ENCODE measurements at regions not wholly inside any gene's neighbourhood (a gene's known extent, or its start where the extent isn't known, plus 50 kb on each side); places are given as distances from the start of the nearest gene placed in this dataset.

DNA sequence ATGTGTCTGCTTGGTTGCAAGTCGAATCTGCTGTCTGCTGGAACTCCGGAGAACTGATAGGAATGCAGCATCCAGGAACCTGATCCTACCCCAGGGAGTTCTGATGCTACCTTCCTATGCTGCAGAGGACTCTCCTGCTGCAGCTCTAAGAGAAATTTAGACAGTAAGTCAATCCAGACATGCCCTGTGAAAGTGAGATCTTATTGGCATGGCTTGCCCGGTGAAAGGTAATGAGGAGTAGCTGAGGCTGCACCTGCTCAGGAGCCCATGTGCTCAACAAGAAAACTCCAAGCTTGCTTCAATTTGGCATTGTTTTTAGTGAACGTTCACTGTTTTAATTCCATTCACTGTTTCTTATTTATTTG is 217.3 kb upstream of the SERP2 start:
- Mint-ChIP-seq H3K27ac (no peak overlapping the region), H3K4me1 (peaks cover 16% of the 10 kb centered on the region), H3K4me3 (no peak overlapping the region), H3K27me3 (ENCODE audit: low read depth in 3 of 3) (peaks cover 1 to 8% (median 5%) of the 10 kb centered on the region in 3 donors), H3K9me3 (peaks cover 0 to 1% (median 0%) of the 10 kb centered on the region in 7 donors), H3K36me3 (no peaks in the 10 kb centered on the region)
- no peaks in the 10 kb centered on the region for H3K36me3 ChIP-seq (replicated peaks in 1 of 2; ENCODE audit: control insufficient read depth in 1 of 2, insufficient read depth in 2 of 2, low read length in 2 of 2)
- intact Hi-C loops (cut with micrococcal nuclease) = no loop called here
- H3K4me2 ChIP-seq (replicated peaks; ENCODE audit: extremely low read depth, low read length, poor library complexity, severe bottlenecking) = no peak overlapping the region
- no peak overlapping the region for H3K27ac ChIP-seq (ENCODE audit: low read depth in 1 of 2, low read length in 2 of 2)
- TF ChIP-seq, protein P1, sequence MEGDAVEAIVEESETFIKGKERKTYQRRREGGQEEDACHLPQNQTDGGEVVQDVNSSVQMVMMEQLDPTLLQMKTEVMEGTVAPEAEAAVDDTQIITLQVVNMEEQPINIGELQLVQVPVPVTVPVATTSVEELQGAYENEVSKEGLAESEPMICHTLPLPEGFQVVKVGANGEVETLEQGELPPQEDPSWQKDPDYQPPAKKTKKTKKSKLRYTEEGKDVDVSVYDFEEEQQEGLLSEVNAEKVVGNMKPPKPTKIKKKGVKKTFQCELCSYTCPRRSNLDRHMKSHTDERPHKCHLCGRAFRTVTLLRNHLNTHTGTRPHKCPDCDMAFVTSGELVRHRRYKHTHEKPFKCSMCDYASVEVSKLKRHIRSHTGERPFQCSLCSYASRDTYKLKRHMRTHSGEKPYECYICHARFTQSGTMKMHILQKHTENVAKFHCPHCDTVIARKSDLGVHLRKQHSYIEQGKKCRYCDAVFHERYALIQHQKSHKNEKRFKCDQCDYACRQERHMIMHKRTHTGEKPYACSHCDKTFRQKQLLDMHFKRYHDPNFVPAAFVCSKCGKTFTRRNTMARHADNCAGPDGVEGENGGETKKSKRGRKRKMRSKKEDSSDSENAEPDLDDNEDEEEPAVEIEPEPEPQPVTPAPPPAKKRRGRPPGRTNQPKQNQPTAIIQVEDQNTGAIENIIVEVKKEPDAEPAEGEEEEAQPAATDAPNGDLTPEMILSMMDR (IDR thresholded peaks at IDR 0.05) = no peak
- no peaks in the 10 kb centered on the region for H3K4me1 ChIP-seq (ENCODE audit: control insufficient read depth in 1 of 2, insufficient read depth in 2 of 2, low read length in 2 of 2)
- H3K79me2 ChIP-seq (ENCODE audit: insufficient read depth, low read length) = no peaks in the 10 kb centered on the region
- no peak for DNase-seq
- H4K20me1 ChIP-seq (ENCODE audit: insufficient read depth, low read length) = no peaks in the 10 kb centered on the region
- 95% methylated on average over 3 of the region's 4 CpGs for WGBS (ENCODE audit: insufficient coverage)
- no peak overlapping the region for H3K9ac ChIP-seq (ENCODE audit: insufficient read depth, low read length, poor library complexity, severe bottlenecking)
- no peaks in the 10 kb centered on the region for H3K9me3 ChIP-seq (replicated peaks in 1 of 2; ENCODE audit: control insufficient read depth in 1 of 2, insufficient read depth in 1 of 2, low read length in 2 of 2)
- H2AFZ ChIP-seq (ENCODE audit: insufficient read depth, low read depth, low read length, poor library complexity, severe bottlenecking) = no peak overlapping the region
- H3K27me3 ChIP-seq (ENCODE audit: control insufficient read depth in 2 of 2, insufficient read depth in 2 of 2, low read length in 2 of 2) = no peaks in the 10 kb centered on the region
- no peak overlapping the region for H3K4me3 ChIP-seq (replicated peaks in 1 of 3; ENCODE audit: low read depth in 2 of 3, low read length in 3 of 3)

DNA sequence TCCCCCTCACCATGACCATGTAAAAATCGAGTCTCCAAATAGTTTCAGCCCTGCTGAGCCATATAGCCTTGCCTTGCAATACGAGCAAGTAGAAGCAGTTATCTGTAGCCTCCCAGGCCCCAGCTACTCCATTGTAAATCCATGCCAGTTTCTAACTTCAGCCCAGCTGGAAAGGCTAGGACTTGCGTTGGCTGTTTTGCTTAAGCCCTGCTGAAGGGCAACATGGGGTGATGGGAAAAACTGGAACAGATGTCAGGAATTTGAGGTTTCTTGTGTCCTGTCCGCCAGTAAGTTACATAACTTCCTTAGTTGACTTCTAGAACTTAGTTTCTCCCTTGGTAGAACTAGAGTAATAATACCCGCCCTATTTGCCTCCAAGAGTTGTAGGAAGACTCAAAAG is 216.0 kb upstream of the SERP2 start:
- no peak overlapping the region for H3K4me3 Mint-ChIP-seq
- H3K4me3 ChIP-seq (replicated peaks in 1 of 3; ENCODE audit: low read depth in 2 of 3, low read length in 3 of 3) = no peak overlapping the region
- peaks cover 1 to 8% (median 5%) of the 10 kb centered on the region in 3 donors for H3K27me3 Mint-ChIP-seq (ENCODE audit: low read depth in 3 of 3)
- H3K9me3 ChIP-seq (replicated peaks in 1 of 2; ENCODE audit: control insufficient read depth in 1 of 2, insufficient read depth in 1 of 2, low read length in 2 of 2) = no peaks in the 10 kb centered on the region
- TF ChIP-seq, protein P1 (IDR thresholded peaks at IDR 0.05) = no peak
- H3K4me2 ChIP-seq (replicated peaks; ENCODE audit: extremely low read depth, low read length, poor library complexity, severe bottlenecking) = no peak overlapping the region
- no peaks in the 10 kb centered on the region for H3K36me3 Mint-ChIP-seq
- H3K36me3 ChIP-seq (replicated peaks in 1 of 2; ENCODE audit: control insufficient read depth in 1 of 2, insufficient read depth in 2 of 2, low read length in 2 of 2) = no peaks in the 10 kb centered on the region
- no peak overlapping the region for H2AFZ ChIP-seq (ENCODE audit: insufficient read depth, low read depth, low read length, poor library complexity, severe bottlenecking)
- H3K27ac ChIP-seq (ENCODE audit: low read depth in 1 of 2, low read length in 2 of 2) = no peak overlapping the region
- no peaks in the 10 kb centered on the region for H3K79me2 ChIP-seq (ENCODE audit: insufficient read depth, low read length)
- H3K27ac Mint-ChIP-seq = no peak overlapping the region
- no peaks in the 10 kb centered on the region for H3K4me1 ChIP-seq (ENCODE audit: control insufficient read depth in 1 of 2, insufficient read depth in 2 of 2, low read length in 2 of 2)
- H3K4me1 Mint-ChIP-seq = peaks cover 16% of the 10 kb centered on the region
- intact Hi-C loops (cut with micrococcal nuclease) = no loop called here
- H3K9ac ChIP-seq (ENCODE audit: insufficient read depth, low read length, poor library complexity, severe bottlenecking) = no peak overlapping the region
- DNase-seq = no peak
- H3K9me3 Mint-ChIP-seq = peaks cover 0 to 1% (median 0%) of the 10 kb centered on the region in 7 donors
- H4K20me1 ChIP-seq (ENCODE audit: insufficient read depth, low read length) = no peaks in the 10 kb centered on the region
- no peaks in the 10 kb centered on the region for H3K27me3 ChIP-seq (ENCODE audit: control insufficient read depth in 2 of 2, insufficient read depth in 2 of 2, low read length in 2 of 2)
- 74% methylated on average over 3 of the region's 5 CpGs for WGBS (ENCODE audit: insufficient coverage)
